GM21619 (cell line): ENCODE measurements at regions not wholly inside any gene's neighbourhood (a gene's known extent, or its start where the extent isn't known, plus 50 kb on each side); places are given as distances from the start of the nearest gene placed in this dataset.

Experiments
- ATAC-seq: cut with Tn5 transposase; IDR thresholded peaks from one replicate; pipeline ENCODE4 v1.9.1; 2021; ENCODE audit not compliant: unreplicated experiment

GRCh38 chr16:73329358-73330286 lies 281.7 kb upstream of the ZFHX3 start:
- no peak for ATAC-seq

GRCh38 chr16:73326770-73327470 lies 279.0 kb upstream of the ZFHX3 start:
- no peak for ATAC-seq

GRCh38 chr16:73326221-73326620 lies 278.3 kb upstream of the ZFHX3 start:
- ATAC-seq = no peak

- ATAC-seq = no peak
Measured at GRCh38 chr16:73323880-73324279, 276.0 kb upstream of the ZFHX3 start.

- ATAC-seq = no peak
Measured at GRCh38 chr16:73322856-73323255, 274.9 kb upstream of the ZFHX3 start.

GRCh38 chr16:73321853-73322252 lies 273.9 kb upstream of the ZFHX3 start:
- no peak for ATAC-seq

- no peak for ATAC-seq
Measured at GRCh38 chr16:73319737-73320136, 271.8 kb upstream of the ZFHX3 start.

GRCh38 chr16:73319261-73319660 lies 271.3 kb upstream of the ZFHX3 start:
- no peak for ATAC-seq

- no peak for ATAC-seq
Measured at GRCh38 chr16:73317321-73317857, 269.5 kb upstream of the ZFHX3 start.

GRCh38 chr16:73315645-73316044 lies 267.7 kb upstream of the ZFHX3 start:
- peak; percentile 90 for ATAC-seq

GRCh38 chr16:73313950-73314349 lies 266.0 kb upstream of the ZFHX3 start:
- no peak for ATAC-seq

- no peak for ATAC-seq
Measured at GRCh38 chr16:73311857-73312723, 264.2 kb upstream of the ZFHX3 start.

- ATAC-seq = no peak
Measured at GRCh38 chr16:73308771-73309170, 260.8 kb upstream of the ZFHX3 start.

GRCh38 chr16:73306901-73307413 lies 259.0 kb upstream of the ZFHX3 start:
- ATAC-seq = no peak

- no peak for ATAC-seq
Measured at GRCh38 chr16:73304008-73304774, 256.3 kb upstream of the ZFHX3 start.

- no peak for ATAC-seq
Measured at GRCh38 chr16:73302942-73303341, 255.0 kb upstream of the ZFHX3 start.

- no peak for ATAC-seq
Measured at GRCh38 chr16:73301984-73302383, 254.1 kb upstream of the ZFHX3 start.

- ATAC-seq = no peak
Measured at GRCh38 chr16:73299346-73299745, 251.4 kb upstream of the ZFHX3 start.

GRCh38 chr16:73298562-73298961 lies 250.6 kb upstream of the ZFHX3 start:
- ATAC-seq = peak; percentile 74

GRCh38 chr16:73290258-73290657 lies 242.3 kb upstream of the ZFHX3 start:
- ATAC-seq = no peak
